ENCODE measurements at regions not wholly inside any gene's neighbourhood (a gene's known extent, or its start where the extent isn't known, plus 50 kb on each side); places are given as distances from the start of the nearest gene placed in this dataset.

DNA sequence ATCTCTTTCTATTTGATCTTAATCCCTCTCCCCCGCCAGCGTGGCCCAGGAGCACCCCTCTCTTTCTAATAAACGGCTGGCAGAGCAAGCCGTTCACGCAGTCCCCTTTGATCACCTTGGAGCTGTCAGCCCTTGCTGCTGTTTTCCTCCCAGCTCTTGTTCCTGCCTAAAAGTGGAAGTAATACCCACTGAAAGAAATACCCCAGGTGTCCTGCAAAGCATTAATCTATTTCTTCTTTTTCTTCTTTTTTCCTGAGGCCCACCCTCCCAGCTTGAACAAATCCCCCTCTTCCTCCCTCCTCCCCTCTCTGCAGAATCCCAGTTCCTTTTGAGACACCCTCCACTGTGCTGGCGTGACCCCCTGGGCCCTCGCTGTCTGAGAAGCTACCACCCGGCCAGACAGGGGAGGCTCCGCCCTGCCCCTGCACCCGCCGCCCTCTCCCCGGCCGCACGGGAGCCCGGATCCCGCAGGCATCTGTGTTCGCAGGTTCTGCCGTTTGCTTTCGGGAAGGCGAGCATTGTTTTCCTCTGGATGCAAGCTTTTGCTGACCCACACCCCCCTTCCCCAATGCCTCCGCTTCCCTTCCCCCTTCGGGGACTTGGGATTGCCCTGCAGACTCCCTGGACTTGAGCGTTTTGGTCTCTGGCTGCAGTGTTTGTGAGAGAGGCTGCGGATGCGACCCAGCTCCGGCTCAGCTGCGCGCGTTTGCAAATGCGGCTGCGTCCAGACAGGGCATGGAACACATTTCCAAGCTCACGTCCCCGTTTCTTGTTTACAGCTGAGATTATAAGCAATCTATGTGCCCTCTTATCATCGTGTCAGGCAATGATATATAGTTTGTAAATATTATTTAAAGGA, 631.5 kb downstream of the NYAP2 start:
- TF ChIP-seq, protein P1, sequence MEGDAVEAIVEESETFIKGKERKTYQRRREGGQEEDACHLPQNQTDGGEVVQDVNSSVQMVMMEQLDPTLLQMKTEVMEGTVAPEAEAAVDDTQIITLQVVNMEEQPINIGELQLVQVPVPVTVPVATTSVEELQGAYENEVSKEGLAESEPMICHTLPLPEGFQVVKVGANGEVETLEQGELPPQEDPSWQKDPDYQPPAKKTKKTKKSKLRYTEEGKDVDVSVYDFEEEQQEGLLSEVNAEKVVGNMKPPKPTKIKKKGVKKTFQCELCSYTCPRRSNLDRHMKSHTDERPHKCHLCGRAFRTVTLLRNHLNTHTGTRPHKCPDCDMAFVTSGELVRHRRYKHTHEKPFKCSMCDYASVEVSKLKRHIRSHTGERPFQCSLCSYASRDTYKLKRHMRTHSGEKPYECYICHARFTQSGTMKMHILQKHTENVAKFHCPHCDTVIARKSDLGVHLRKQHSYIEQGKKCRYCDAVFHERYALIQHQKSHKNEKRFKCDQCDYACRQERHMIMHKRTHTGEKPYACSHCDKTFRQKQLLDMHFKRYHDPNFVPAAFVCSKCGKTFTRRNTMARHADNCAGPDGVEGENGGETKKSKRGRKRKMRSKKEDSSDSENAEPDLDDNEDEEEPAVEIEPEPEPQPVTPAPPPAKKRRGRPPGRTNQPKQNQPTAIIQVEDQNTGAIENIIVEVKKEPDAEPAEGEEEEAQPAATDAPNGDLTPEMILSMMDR (conservative IDR thresholded peaks at IDR 0.05; ENCODE audit: low read depth in 2 of 2): no peak
- TF ChIP-seq EZH2 (IDR thresholded peaks at IDR 0.05; ENCODE audit: low read depth, unreplicated experiment) (no peak), POLR2AphosphoS5 (IDR thresholded peaks at IDR 0.05; ENCODE audit: low read depth) (peak; percentile 59), EZH2phosphoT487 (IDR thresholded peaks at IDR 0.05; ENCODE audit: unreplicated experiment) (no peak), CREB1 (CRISPR knock-in tag; IDR thresholded peaks at IDR 0.05; ENCODE audit: low read depth) (no peak)
